ENCODE measurements at regions not wholly inside any gene's neighbourhood (a gene's known extent, or its start where the extent isn't known, plus 50 kb on each side); places are given as distances from the start of the nearest gene placed in this dataset.

- Histone ChIP-seq H3K27ac (ENCODE audit: low read depth, low read length) (no peak overlapping the region), H3K4me2 (ENCODE audit: insufficient read depth in 1 of 2, low read depth in 2 of 2, low read length in 2 of 2) (no peak overlapping the region)
- TF ChIP-seq SIN3A (conservative IDR thresholded peaks at IDR 0.05 in 1 of 2, IDR thresholded peaks at IDR 0.05 in 1 of 2; ENCODE audit: low read depth in 1 of 2, low read length in 2 of 2): no peak
- TF ChIP-seq GABPA (IDR thresholded peaks at IDR 0.05; ENCODE audit: borderline replicate concordance, insufficient read depth, low read length): no peak
- TF ChIP-seq TCF12 (IDR thresholded peaks at IDR 0.05; ENCODE audit: low read depth, low read length): no peak
- no peak for TF ChIP-seq USF2 (IDR thresholded peaks at IDR 0.05; ENCODE audit: low read length)
Observed at GRCh38 chr18:67783196-67783946, 266.9 kb upstream of the DSEL start.

More at GRCh38 chr18:67783196-67783946, 266.9 kb upstream of the DSEL start:
- POLR2A ChIA-PET (ENCODE audit: partially characterized antibody): no interaction called here
- Histone ChIP-seq H3K18ac (ENCODE audit: extremely low read depth, low read length) (no peak overlapping the region), H3K56ac (replicated peaks; ENCODE audit: insufficient read length, low read depth, low read length) (no peak overlapping the region), H3K4ac (replicated peaks; ENCODE audit: insufficient read length, low read depth, low read length) (no peak overlapping the region), H2BK20ac (ENCODE audit: low read length) (no peak overlapping the region), H2AK5ac (ENCODE audit: low read depth, low read length) (no peak overlapping the region), H3K9me3 (ENCODE audit: insufficient read depth in 2 of 2, low read depth in 1 of 2, low read length in 1 of 2) (no peaks in the 10 kb centered on the region), H2BK5ac (ENCODE audit: low read depth, low read length) (no peak overlapping the region), H4K8ac (ENCODE audit: extremely low read depth, insufficient read depth, low read length) (no peak overlapping the region), H2BK12ac (ENCODE audit: low read depth, low read length) (no peak overlapping the region), H2AFZ (ENCODE audit: low read length) (peak overlapping the region; percentile 28; the same call in 1 of the 2 replicates), H2BK120ac (replicated peaks; ENCODE audit: low read depth, low read length) (no peak overlapping the region), H3K36me3 (ENCODE audit: control insufficient read depth in 2 of 4, insufficient read depth in 4 of 4, low read length in 3 of 4) (no peaks in the 10 kb centered on the region), H3K23ac (ENCODE audit: insufficient read length) (no peak overlapping the region), H3K14ac (ENCODE audit: insufficient read length) (no peak overlapping the region), H3K27me3 (replicated peaks in 1 of 4; ENCODE audit: control insufficient read depth in 3 of 4, extremely low read depth in 1 of 4, insufficient read depth in 3 of 4, low read length in 3 of 4) (no peaks in the 10 kb centered on the region), H3K9ac (replicated peaks in 1 of 4; ENCODE audit: extremely low read depth in 1 of 4, low read depth in 3 of 4, low read length in 3 of 4) (no peak overlapping the region), H2BK15ac (ENCODE audit: low read length) (no peak overlapping the region), H3K23me2 (ENCODE audit: low read depth, low read length) (no peaks in the 10 kb centered on the region), H3K4me1 (replicated peaks in 1 of 4; ENCODE audit: control insufficient read depth in 3 of 4, insufficient read depth in 4 of 4, low read length in 3 of 4) (no peaks in the 10 kb centered on the region), H3K4me3 (ENCODE audit: extremely low read depth in 1 of 4, insufficient read depth in 2 of 4, low read depth in 3 of 4, low read length in 4 of 4) (no peak overlapping the region), H4K5ac (ENCODE audit: insufficient read length, low read depth, low read length) (no peak overlapping the region), H4K20me1 (replicated peaks in 1 of 2; ENCODE audit: control insufficient read depth in 1 of 2, insufficient read depth in 2 of 2, low read length in 2 of 2) (no peaks in the 10 kb centered on the region), H3K79me1 (ENCODE audit: low read depth, low read length) (no peaks in the 10 kb centered on the region), H3K79me2 (ENCODE audit: control insufficient read depth in 1 of 2, insufficient read depth in 2 of 2, low read length in 2 of 2) (no peaks in the 10 kb centered on the region), H4K91ac (replicated peaks; ENCODE audit: insufficient read length, low read length) (no peak overlapping the region)
- 78% methylated on average over 1 of the region's 1 CpG; no CpG with 5 or more reads in 1 of the 2 experiments for WGBS, 2 experiments (ENCODE audit: extremely low coverage in 1 of 2, insufficient coverage in 1 of 2, insufficient read length in 1 of 2, insufficient replicate concordance in 2 of 2, low coverage in 1 of 2, low lambda C conversion rate in 2 of 2, missing lambda C conversion rate in 1 of 2)
- CTCF ChIA-PET (ENCODE audit: partially characterized antibody): interaction anchor here (0.9 kb wide), 1 partner anchor 19 kb away, joined by 3 read pairs; no protein-coding TSS in a partner anchor
- DNase-seq (ENCODE audit: low read depth in 1 of 2, low spot score in 2 of 2) (no peak), FAIRE-seq (no peak)
